NB4 (cell line): ENCODE measurements at regions not wholly inside any gene's neighbourhood (a gene's known extent, or its start where the extent isn't known, plus 50 kb on each side); places are given as distances from the start of the nearest gene placed in this dataset.

Source experiments
- DNase-seq: peaks from one replicate; pipeline ENCODE4 v3.0.0; 2010; ENCODE audit warnings: low read depth
- H3K4me3 ChIP-seq: one replicate; pipeline ENCODE4 v1.5.1; 2011; ENCODE audit warnings: mild to moderate bottlenecking, low read depth, low read length, moderate library complexity
- MYC ChIP-seq: IDR thresholded peaks from 2 replicates; pipeline ENCODE4 v1.6.1; 2011; ENCODE audit warnings: low read depth, low read length
- POLR2A ChIP-seq: IDR thresholded peaks from 2 replicates; pipeline ENCODE4 v1.6.1; 2011; ENCODE audit warnings: mild to moderate bottlenecking; ENCODE audit not compliant: insufficient read length; ENCODE audit errors: extremely low read depth
- TF ChIP-seq, protein P1 (sequence below): IDR thresholded peaks from one replicate; pipeline ENCODE4 v1.5.1; 2012; ENCODE audit warnings: low read depth, low read length
- TF ChIP-seq, protein P2 (sequence below): IDR thresholded peaks from 2 replicates; pipeline ENCODE4 v1.6.1; 2011; ENCODE audit warnings: low read depth, low read length

DNA sequence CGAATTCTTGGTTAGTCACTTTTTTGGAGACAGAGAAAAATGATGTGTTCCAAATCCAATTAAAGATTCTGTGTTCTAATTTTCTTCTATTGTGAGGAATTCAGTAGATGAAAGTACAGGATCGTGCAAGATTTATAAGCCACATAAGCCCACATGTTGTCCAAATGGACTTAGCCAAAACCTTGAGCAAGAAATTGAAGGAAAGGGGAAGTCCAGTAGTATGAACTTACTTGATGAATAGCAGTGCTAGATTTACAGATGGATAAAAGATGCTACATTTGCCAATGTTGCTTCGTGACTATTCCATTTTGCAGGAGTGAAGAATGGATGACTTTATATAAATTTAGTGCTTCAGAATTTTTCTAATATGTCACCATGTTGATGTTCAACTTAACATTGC lies 120.0 kb upstream of the ATP11B start:
- no peak for DNase-seq
- no peak overlapping the region for H3K4me3 ChIP-seq
- TF ChIP-seq, protein P1, sequence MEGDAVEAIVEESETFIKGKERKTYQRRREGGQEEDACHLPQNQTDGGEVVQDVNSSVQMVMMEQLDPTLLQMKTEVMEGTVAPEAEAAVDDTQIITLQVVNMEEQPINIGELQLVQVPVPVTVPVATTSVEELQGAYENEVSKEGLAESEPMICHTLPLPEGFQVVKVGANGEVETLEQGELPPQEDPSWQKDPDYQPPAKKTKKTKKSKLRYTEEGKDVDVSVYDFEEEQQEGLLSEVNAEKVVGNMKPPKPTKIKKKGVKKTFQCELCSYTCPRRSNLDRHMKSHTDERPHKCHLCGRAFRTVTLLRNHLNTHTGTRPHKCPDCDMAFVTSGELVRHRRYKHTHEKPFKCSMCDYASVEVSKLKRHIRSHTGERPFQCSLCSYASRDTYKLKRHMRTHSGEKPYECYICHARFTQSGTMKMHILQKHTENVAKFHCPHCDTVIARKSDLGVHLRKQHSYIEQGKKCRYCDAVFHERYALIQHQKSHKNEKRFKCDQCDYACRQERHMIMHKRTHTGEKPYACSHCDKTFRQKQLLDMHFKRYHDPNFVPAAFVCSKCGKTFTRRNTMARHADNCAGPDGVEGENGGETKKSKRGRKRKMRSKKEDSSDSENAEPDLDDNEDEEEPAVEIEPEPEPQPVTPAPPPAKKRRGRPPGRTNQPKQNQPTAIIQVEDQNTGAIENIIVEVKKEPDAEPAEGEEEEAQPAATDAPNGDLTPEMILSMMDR, result no peak
- TF ChIP-seq MYC (no peak), POLR2A (no peak)
- TF ChIP-seq, protein P2, sequence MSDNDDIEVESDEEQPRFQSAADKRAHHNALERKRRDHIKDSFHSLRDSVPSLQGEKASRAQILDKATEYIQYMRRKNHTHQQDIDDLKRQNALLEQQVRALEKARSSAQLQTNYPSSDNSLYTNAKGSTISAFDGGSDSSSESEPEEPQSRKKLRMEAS, result no peak

DNA sequence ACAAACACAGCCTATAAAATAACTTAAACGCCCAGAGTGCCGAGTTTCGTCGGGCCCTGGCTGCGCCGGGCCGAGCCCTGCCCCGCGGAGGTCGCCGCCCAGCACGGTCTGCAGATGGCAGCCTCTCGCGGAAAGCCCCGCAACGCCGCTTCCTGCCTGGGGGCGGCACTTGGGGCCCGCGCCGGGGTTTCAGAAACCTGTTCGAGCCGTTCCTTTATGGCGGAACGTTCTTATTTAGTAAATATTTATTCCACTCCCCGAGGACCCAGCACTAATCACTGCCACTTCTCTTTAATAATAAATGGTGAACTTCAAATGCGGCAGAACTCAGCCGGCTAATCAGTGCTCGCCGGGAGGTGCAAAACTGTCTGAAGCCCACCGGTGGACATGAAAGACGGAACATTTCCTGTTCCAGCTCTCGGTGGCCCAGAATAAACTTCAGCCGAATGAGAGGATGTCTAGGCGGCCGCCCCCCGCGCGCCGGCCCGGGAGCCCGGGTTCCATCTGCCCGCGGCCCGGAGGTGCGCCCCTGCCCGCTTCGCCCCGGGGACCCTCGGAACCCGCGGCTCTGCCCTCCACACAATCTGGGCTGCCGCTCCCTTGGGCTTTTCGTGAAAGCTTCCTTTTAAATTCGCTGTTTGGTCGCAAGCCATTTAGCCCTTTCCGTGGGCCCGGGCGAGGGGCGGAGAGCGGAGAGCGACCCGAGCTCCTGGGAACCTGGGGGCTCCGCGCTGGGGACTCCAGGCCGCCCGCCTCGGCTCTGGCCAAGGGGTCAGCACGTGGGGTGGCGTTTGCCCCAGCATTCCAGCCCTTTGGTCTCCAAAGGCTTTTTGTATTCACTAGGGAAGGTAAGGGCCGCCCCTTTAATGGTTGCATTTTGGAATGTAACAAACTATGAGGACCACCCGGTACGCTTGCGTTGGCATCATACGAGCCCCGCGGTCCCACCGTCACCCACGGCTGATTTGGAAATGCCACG lies 110.8 kb upstream of the ATP11B start:
- H3K4me3 ChIP-seq, result peak overlapping the region; percentile 40
- TF ChIP-seq, protein P1, result peak; percentile 3
- TF ChIP-seq POLR2A, result no peak
- DNase-seq, result peak; percentile 63

DNA sequence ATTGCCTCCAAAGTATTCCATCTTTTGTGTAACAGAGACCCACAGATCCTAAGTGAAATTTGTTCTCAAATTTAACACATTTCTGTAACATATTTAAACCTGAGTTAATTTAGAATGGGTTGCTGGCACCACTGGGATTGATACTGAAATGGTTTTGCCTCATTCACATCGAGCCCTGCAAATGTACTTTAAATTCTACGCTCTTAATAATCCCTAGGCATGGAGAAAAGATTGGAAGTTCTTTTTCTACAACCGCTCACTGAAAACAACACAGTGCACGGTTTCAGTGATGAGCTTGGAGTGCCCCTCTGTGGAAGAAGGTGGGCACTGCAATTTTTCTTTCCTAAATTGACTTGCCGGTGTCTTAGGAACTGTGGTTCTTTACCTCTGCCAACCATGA lies 109.9 kb upstream of the ATP11B start:
- TF ChIP-seq, protein P2, result no peak
- TF ChIP-seq, protein P1, result peak; percentile 85
- no peak overlapping the region for H3K4me3 ChIP-seq
- DNase-seq, result peak; percentile 68

DNA sequence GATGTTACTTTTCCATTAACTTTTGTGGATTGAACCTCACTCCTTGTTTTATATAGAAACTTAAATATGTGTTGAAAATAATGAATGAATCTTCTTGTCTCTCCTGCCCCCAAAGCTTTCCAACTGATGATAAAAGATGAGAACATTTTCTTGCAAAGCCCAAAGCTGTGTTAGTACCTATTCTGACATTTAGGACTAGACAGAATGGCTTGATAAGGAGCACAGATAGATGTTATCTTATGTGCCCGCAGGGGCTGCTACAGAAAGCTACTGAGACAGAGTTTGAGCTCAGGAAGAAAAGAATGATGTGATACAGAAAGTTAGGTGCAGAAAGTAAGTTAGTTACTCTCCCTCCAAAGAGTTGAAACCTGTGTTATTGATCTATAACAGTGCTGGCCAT lies 109.4 kb upstream of the ATP11B start:
- TF ChIP-seq, protein P1, result no peak
- no peak for TF ChIP-seq MYC
- no peak overlapping the region for H3K4me3 ChIP-seq
- DNase-seq, result no peak

DNA sequence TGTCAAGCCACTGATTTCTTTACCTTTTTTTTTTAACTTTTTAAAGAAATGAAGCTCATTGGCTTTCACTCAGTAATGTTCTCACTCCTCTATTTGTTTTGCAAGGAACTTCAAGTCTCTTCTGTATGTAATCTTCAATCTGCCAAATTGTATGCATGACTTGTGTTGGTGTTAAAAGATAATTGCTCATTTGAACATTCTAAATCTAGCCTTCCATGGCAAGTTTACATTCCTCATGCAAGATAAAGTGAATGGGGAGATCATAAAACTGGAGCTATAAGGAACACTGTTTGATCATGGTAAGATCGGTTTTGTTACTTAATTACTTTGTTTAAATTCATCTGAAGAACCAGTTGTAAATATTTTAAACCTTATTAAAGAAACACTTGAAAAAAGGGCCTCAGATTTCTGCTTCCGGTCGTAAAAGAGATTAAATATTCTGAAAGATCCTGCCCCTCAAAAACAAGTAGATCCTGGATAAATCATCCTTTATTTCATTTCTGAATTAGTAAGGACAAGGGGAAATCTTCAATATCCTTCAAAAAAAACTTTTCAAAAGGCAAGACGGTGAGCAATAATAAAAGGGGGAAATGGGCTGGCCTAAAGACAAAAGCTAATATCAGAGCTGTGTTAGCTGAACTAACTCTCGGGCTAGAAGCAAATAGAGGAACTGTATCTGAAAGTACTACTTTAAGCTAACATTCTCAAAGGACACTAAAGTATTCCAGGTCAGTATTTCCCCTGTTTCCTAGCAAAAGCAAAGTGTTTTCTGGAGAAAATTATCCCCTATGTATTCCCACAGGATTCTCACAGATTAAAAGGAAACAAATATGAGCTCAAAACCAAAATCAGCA lies 107.0 kb upstream of the ATP11B start:
- TF ChIP-seq, protein P2, result no peak
- TF ChIP-seq MYC (no peak), POLR2A (no peak)
- TF ChIP-seq, protein P1, result no peak
- DNase-seq, result no peak
- H3K4me3 ChIP-seq, result no peak overlapping the region
